SU-DHL-6 (cell line): ENCODE measurements at regions not wholly inside any gene's neighbourhood (a gene's known extent, or its start where the extent isn't known, plus 50 kb on each side); places are given as distances from the start of the nearest gene placed in this dataset.

ENCODE experiments used
- CTCF ChIP-seq: fragments of 200-600 bp; sonication (generic); IDR thresholded peaks from one replicate; pipeline ENCODE4 v1.5.1; 2017; ENCODE audit warnings: antibody characterized with exemption, mild to moderate bottlenecking, low read length, moderate library complexity; ENCODE audit not compliant: insufficient read depth, poor library complexity, severe bottlenecking
- EZH2phosphoT487 ChIP-seq: fragments of 200-600 bp; sonication (generic), shearing (Covaris generic); conservative IDR thresholded peaks from 2 replicates; pipeline ENCODE4 v1.6.1; 2018; ENCODE audit warnings: mild to moderate bottlenecking, antibody characterized with exemption, low read length, moderate library complexity, mixed read lengths

- no peak for TF ChIP-seq CTCF
- no peak for TF ChIP-seq EZH2phosphoT487
Observed at GRCh38 chr3:189486556-189486955, 144.6 kb upstream of the TP63 start.
